ENCODE measurements at regions not wholly inside any gene's neighbourhood (a gene's known extent, or its start where the extent isn't known, plus 50 kb on each side); places are given as distances from the start of the nearest gene placed in this dataset.

- H3K27ac Mint-ChIP-seq (ENCODE audit: low read depth, unreplicated experiment): no peak overlapping the region
- H3K36me3 Mint-ChIP-seq (ENCODE audit: insufficient read depth, unreplicated experiment): no peaks in the 10 kb centered on the region
- BruUV-seq (replicated peaks): no TSS peak
- no peaks in the 10 kb centered on the region for H3K27me3 Mint-ChIP-seq (ENCODE audit: insufficient read depth, unreplicated experiment)
- H3K4me1 Mint-ChIP-seq (ENCODE audit: insufficient read depth, unreplicated experiment): no peaks in the 10 kb centered on the region
- ChIA-PET POLR2A (interaction anchor here (0.6 to 1.2 kb wide), 8 partner anchors 100 to 391 kb away, joined by 3 to 16 read pairs (median 4); partner anchors contain the start of gene KCNK1), CTCF (interaction anchor here (0.6 to 11.1 kb wide), 51 partner anchors 7 to 486 kb away, joined by 3 to 230 read pairs (median 3); partner anchors contain the start of gene KCNK1)
- no peak overlapping the region for H3K4me3 Mint-ChIP-seq (ENCODE audit: unreplicated experiment)
- intact Hi-C loops (cut with micrococcal nuclease): loop anchor here (1.0 to 2.0 kb wide), 10 partner anchors 84 to 487 kb away; partner anchors contain the start of gene SLC35F3
- DNase-seq (ENCODE audit: unreplicated experiment): peak; percentile 84
- peak; percentile 100 for TF ChIP-seq CTCF (IDR thresholded peaks at IDR 0.05; ENCODE audit: unreplicated experiment)
- peaks cover 11% of the 10 kb centered on the region for H3K9me3 Mint-ChIP-seq (ENCODE audit: unreplicated experiment)
Observed at GRCh38 chr1:233790662-233791371, 113.7 kb upstream of the SLC35F3 start.

GRCh38 chr1:233791372-233791703 is 113.1 kb upstream of the SLC35F3 start:
- Mint-ChIP-seq H3K4me1 (ENCODE audit: insufficient read depth, unreplicated experiment) (no peaks in the 10 kb centered on the region), H3K36me3 (ENCODE audit: insufficient read depth, unreplicated experiment) (no peaks in the 10 kb centered on the region), H3K4me3 (ENCODE audit: unreplicated experiment) (no peak overlapping the region), H3K27me3 (ENCODE audit: insufficient read depth, unreplicated experiment) (no peaks in the 10 kb centered on the region), H3K27ac (ENCODE audit: low read depth, unreplicated experiment) (no peak overlapping the region), H3K9me3 (ENCODE audit: unreplicated experiment) (peaks cover 11% of the 10 kb centered on the region)
- no peak for DNase-seq (ENCODE audit: unreplicated experiment)
- no TSS peak for BruUV-seq (replicated peaks)
- ChIA-PET POLR2A (interaction anchor here (0.6 to 1.2 kb wide), 8 partner anchors 99 to 392 kb away, joined by 3 to 16 read pairs (median 4); partner anchors contain the start of gene KCNK1), CTCF (interaction anchor here (0.6 to 11.1 kb wide), 43 partner anchors 8 to 486 kb away, joined by 3 to 230 read pairs (median 4); no protein-coding TSS in a partner anchor)
- intact Hi-C loops (cut with micrococcal nuclease): loop anchor here (1.0 to 2.0 kb wide), 10 partner anchors 84 to 487 kb away; partner anchors contain the start of gene SLC35F3
- no peak for TF ChIP-seq CTCF (IDR thresholded peaks at IDR 0.05; ENCODE audit: unreplicated experiment)

- no peak for TF ChIP-seq CTCF (IDR thresholded peaks at IDR 0.05; ENCODE audit: unreplicated experiment)
- CTCF ChIA-PET: interaction anchor here (0.6 to 11.1 kb wide), 36 partner anchors 8 to 487 kb away, joined by 3 to 230 read pairs (median 4); no protein-coding TSS in a partner anchor
- no peak overlapping the region for H3K27ac Mint-ChIP-seq (ENCODE audit: low read depth, unreplicated experiment)
- H3K4me3 Mint-ChIP-seq (ENCODE audit: unreplicated experiment): no peak overlapping the region
- no peak for DNase-seq (ENCODE audit: unreplicated experiment)
- POLR2A ChIA-PET: interaction anchor here (0.9 to 1.3 kb wide), 5 partner anchors 177 to 392 kb away, joined by 3 to 16 read pairs (median 4); partner anchors contain the start of gene KCNK1
- H3K36me3 Mint-ChIP-seq (ENCODE audit: insufficient read depth, unreplicated experiment): no peaks in the 10 kb centered on the region
- H3K27me3 Mint-ChIP-seq (ENCODE audit: insufficient read depth, unreplicated experiment): no peaks in the 10 kb centered on the region
- H3K4me1 Mint-ChIP-seq (ENCODE audit: insufficient read depth, unreplicated experiment): no peaks in the 10 kb centered on the region
- peaks cover 11% of the 10 kb centered on the region for H3K9me3 Mint-ChIP-seq (ENCODE audit: unreplicated experiment)
- BruUV-seq (replicated peaks): no TSS peak
- intact Hi-C loops (cut with micrococcal nuclease): loop anchor here (1.0 to 2.0 kb wide), 10 partner anchors 84 to 487 kb away; partner anchors contain the start of gene SLC35F3
Observed at GRCh38 chr1:233791721-233792120, 112.8 kb upstream of the SLC35F3 start.

- intact Hi-C loops (cut with micrococcal nuclease): no loop called here
- H3K4me1 Mint-ChIP-seq (ENCODE audit: insufficient read depth, unreplicated experiment): no peaks in the 10 kb centered on the region
- H3K9me3 Mint-ChIP-seq (ENCODE audit: unreplicated experiment): peaks cover 20% of the 10 kb centered on the region
- H3K4me3 Mint-ChIP-seq (ENCODE audit: unreplicated experiment): no peak overlapping the region
- TF ChIP-seq CTCF (IDR thresholded peaks at IDR 0.05; ENCODE audit: unreplicated experiment): no peak
- BruUV-seq (replicated peaks): no TSS peak
- H3K36me3 Mint-ChIP-seq (ENCODE audit: insufficient read depth, unreplicated experiment): no peaks in the 10 kb centered on the region
- H3K27me3 Mint-ChIP-seq (ENCODE audit: insufficient read depth, unreplicated experiment): no peaks in the 10 kb centered on the region
- DNase-seq (ENCODE audit: unreplicated experiment): no peak
- CTCF ChIA-PET: interaction anchor here (0.6 to 11.1 kb wide), 6 partner anchors 138 to 408 kb away, joined by 3 to 230 read pairs (median 3); no protein-coding TSS in a partner anchor
- H3K27ac Mint-ChIP-seq (ENCODE audit: low read depth, unreplicated experiment): no peak overlapping the region
- POLR2A ChIA-PET: no interaction called here
Observed at GRCh38 chr1:233794863-233795262, 109.6 kb upstream of the SLC35F3 start.

Measured in MCF 10A (cell line).